Stimulated activated CD4-positive, alpha-beta T cell treated with anti-CD3 and anti-CD28 coated beads, Interleukin-1b, Interleukin-23, amount 100 ng/mL, for 4 hours (primary cell): ENCODE measurements at regions not wholly inside any gene's neighbourhood (a gene's known extent, or its start where the extent isn't known, plus 50 kb on each side); places are given as distances from the start of the nearest gene placed in this dataset.
"Not testable (repeated sequence)": the region's sequence is repeated elsewhere in the genome, so short reads cannot be mapped to it uniquely, and the experiment has no call there.

Source experiments
- DNase-seq, 2 donors: peaks; one replicate each; pipeline ENCODE4 v3.0.0-alpha.2; 2020; ENCODE audit warnings: low read depth in 2 of 2

DNA sequence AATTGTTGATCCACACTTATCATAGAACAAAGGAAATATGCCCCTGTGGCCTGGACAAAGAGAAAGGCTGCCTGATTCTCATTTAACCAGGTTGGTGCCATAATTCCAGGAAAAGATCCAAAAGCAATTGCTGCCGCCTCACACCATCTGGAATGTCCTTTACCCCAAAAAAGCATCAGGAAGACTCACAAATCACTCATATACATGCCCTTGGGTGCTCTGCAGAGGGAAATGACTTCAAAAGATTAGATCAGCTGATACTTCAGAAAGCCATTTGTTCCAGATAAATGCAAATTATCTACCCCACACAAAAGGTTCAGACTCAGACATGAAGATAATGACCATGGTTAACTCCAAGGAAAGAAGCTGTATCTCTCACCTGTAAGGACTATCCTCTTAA is 285.8 kb downstream of the C1D start:
- no peak for DNase-seq

- DNase-seq = no peak
These were observed 284.9 kb downstream of the C1D start for GRCh38 chr2:67777836-67778429.

DNA sequence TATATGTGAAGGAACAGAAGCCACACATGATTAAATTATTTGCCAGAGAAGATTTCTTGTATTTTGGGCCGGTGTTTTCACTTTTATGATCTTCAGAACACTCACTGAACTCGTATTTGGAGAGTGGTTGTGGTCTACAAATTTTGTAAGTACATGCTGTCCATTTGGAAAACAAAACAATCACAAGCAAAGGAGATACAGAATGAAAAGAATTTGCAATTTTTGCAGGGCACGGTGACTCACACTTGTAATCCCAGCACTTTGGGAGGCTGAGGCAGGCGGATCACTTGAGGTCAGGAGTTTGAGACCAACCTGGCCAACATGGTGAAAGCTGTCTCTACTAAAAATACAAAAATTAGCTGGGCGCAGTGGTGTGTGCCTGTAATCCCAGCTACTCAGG is 282.0 kb downstream of the C1D start:
- not testable (repeated sequence) for DNase-seq

DNA sequence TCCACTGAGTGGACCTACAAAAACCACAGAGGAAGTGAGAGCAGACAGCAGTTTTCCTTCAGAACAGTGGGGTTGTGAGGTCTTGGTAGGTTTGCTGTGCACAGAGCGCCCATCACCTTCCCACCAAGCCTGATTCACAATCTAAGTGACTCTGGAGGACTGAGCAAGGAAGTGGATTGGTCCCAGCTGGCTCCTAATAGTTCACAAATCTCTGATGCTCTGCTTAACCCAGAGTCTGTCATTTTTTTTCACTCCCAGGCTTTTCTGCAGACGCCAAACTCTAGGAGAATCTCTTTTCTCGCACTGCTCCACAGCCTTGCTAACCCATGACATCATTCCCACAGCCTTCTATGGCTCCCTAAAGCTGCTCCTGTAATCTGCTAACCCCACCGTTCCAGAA is 280.4 kb downstream of the C1D start:
- no peak for DNase-seq

DNA sequence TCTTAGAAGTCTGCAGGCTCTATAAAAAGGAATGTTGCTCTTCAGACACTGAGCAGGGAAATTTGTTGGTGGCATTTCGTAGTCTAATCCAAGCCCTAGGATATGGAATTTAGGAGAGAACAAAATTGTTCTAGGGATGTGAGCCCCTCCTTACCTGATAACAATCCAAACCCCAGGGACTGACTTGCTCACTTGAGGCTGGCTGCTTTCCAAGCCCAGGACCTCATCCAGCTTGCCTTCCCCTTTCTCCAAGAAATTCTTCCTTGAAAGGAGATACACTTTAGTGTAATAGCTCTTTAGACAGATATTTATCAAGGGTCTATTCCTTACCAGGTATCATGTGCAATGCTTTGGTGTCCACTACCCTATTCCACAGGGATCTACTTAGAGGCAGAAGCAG is 279.8 kb downstream of the C1D start:
- DNase-seq = no peak

DNA sequence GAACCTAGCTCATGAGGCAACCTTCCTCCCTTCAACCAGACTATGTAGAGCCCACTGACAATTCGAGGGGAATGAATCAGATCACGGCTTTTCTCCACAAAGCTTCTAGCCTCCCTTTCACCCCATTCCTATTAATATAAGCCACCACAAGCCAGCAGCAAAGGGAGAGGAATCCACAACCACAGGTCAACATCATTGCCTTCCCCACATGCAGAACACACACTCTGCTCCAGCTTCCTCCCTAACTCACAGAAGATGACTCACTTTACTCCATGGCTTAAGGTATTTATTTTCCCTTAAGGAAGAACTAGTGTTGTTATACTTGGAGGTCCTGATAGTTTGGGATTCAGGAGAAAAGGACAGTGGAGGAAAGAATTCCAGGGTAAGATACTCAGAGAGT is 272.2 kb downstream of the C1D start:
- no peak for DNase-seq

DNA sequence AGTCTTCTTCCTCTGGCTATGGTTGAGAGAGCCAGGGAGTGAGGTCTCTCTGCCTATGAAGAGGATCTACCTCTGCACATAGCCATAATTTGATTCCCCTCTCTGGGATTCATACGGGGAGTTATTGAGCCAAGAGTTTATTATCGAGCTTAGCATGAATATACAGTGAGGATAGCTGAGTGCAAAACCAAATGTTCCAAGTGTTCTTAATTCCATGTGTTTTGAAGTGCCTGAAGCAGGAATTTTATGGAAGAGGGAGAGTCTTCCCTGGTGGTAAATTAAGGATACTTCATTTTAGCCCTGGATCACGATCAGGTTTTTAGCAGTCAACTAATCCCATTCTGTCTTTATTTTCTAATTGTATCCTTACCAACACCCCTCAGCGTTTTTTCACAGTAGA is 270.6 kb downstream of the C1D start:
- DNase-seq = no peak

DNA sequence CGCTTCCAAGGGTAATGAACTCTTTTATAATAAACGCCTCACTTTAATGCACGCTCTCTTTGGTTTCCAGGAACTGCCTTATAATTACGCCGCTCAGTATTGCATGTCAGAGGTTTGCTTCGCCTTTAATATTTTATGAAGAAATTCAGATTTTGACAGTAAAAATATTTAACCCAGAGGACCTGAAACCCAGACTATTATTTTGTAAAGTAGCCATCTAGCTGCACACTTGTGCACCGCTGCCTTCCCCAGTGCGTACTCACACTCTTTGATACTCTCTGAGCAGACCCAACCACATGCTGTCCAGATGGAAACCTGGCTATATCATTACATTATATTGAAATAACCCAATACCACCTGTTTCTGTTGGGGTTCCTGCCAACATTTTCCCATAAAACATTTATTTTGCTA is 270.1 kb downstream of the C1D start:
- DNase-seq = no peak

GRCh38 chr2:67797801-67798540 is 264.8 kb downstream of the C1D start:
- DNase-seq = no peak

- no peak for DNase-seq
These were observed 264.2 kb downstream of the C1D start for GRCh38 chr2:67798541-67799160.

- no peak for DNase-seq
These were observed 262.9 kb downstream of the C1D start for GRCh38 chr2:67799886-67800285.

- no peak for DNase-seq
These were observed 260.5 kb downstream of the C1D start for GRCh38 chr2:67802291-67802690.

GRCh38 chr2:67802824-67803223 is 260.0 kb downstream of the C1D start:
- DNase-seq = no peak

DNA sequence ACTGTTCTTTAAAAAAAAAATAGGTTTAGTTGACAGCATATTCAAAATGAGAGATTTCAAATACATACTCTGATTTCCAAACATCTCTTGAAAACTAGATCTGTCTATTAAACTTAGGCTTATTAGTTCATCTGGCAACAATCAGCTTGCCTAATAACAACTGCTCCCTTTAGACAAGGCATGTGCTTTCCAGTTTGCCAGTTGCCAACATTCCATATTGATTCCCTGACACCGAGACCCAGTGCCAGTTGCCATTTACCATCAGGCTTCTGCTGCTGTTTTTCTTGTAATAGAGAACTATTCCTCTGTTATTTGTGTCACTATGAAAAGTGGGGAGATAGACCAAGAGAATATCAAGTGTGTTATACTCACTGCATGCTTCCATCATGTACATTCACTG is 256.0 kb downstream of the C1D start:
- no peak for DNase-seq

DNA sequence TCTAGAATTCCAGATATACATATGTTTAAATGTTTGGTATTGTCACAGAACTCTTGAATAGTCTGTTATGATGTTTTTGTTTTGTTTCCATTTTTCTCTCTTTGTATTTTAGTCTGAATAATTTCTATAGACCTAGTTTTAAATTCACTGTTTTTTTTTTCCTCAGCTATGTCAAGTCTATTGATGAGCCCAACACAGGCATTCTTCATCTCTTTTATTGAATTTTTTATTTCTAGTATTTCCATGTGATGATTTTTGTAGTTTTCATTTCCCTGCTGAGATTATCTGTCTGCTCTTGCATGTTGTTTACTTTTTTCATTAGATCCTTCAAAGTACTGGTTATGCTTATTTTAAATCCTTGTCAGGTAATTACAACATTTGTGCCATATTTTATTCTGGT is 254.7 kb downstream of the C1D start:
- DNase-seq = no peak

- DNase-seq = no peak
These were observed 250.1 kb downstream of the C1D start for GRCh38 chr2:67812682-67813081.

GRCh38 chr2:67823726-67824125 is 239.1 kb downstream of the C1D start:
- no peak for DNase-seq

- no peak for DNase-seq
These were observed 238.6 kb downstream of the C1D start for GRCh38 chr2:67824186-67824585.

DNA sequence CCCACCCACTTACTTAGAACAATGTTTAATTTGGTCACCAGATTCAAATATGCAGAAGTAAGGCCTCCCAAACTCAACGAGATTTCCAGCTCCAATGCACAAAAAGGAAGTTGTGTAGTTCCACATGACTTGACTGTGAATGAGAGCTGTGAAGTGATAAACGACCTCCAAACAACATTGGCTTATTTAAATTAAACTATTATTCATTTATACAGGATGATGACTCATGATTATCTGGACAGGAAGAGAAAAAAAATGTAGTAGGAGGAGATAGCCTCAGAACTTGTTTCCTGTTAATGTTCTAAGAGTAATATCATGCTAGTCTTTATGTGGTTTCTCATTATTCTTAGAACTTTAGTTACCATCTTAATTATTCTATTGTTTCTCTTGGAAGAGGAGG is 237.3 kb downstream of the C1D start:
- DNase-seq = no peak

- DNase-seq = no peak
These were observed 234.7 kb downstream of the C1D start for GRCh38 chr2:67828066-67828465.

DNA sequence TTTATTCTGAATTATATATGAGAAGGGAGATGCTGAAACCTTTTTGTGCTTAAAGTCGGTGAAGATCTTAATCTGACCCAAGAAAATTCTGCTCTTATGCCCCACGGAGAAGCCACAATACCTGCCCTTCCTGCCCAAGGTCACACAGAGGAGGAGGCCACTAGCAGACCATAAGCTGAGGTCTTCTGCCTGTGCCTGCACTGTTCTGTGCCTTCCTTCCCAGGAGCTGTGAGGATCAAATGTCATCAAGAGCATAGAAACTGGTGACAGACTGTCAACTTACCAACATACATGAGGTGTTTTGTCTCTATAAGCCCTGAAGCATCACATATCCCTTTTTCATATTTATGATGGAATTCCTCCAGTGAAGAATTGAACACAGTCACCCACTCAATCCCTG is 233.3 kb downstream of the C1D start:
- DNase-seq = no peak

DNA sequence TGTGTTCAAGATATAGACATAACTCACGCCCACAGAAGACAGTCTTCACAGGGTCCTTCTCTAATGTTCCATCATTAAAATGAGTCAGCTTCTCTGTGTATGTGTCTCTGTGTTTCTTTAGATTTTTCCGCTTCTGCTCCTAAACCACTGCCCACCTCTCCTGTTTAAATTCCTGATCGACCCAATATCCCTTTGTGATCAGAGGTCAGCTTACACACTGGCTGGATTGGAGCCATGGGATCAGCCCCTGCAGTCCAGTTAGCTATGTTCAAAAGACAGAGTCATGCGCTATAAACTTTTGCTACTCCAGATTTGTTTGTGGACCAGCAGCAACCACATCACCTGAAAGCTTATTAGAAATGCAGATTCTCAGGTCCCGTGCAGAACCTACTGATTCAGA is 229.2 kb downstream of the C1D start:
- DNase-seq = no peak

DNA sequence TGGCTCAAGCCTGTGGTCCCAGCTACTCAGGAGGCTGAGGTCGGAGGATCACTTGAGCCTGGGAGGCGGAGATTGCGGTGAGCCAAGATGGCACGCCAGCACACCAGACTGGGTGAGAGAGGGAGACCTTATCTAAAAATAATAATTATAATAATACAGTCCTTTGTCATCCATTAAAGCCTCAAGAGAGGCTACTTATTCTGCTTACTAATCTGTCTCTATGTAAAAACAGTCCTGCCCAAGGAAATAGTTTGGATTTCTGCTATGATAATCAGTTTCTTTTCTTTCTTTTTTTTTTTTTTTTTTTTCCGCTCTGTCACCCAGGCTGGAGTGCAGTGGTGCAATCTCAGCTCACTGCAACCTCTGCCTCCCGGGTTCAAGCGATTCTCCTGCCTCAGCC is 228.3 kb downstream of the C1D start:
- DNase-seq = no peak
